ENCODE measurements at regions not wholly inside any gene's neighbourhood (a gene's known extent, or its start where the extent isn't known, plus 50 kb on each side); places are given as distances from the start of the nearest gene placed in this dataset.

- TF ChIP-seq ZFX (IDR thresholded peaks at IDR 0.05), result no peak
- TF ChIP-seq CTCF (conservative IDR thresholded peaks at IDR 0.05), result no peak
These were observed 273.2 kb downstream of the SYK start for GRCh38 chr9:91074866-91075265.
